Endothelial cell of umbilical vein (primary cell): ENCODE measurements at regions not wholly inside any gene's neighbourhood (a gene's known extent, or its start where the extent isn't known, plus 50 kb on each side); places are given as distances from the start of the nearest gene placed in this dataset.

Experiments
- BruUV-seq: library from RNA; stranded (reverse); fragments of 400-500 nt; replicated peaks from 2 replicates; lab custom pipeline; 2021; lab: Mats Ljungman, UMichigan
- CTCF ChIA-PET: fragments of 300-600, 350-600 bp; sonication (Branson Sonifier 250); formaldehyde crosslinking; loops from one replicate; lab custom pipeline; 2021; ENCODE audit warnings: antibody characterized with exemption, inconsistent platforms; lab: Charles Lee
- POLR2A ChIA-PET: fragments of 300-600, 350-600 bp; sonication (Branson Sonifier 250); formaldehyde crosslinking; loops from one replicate; lab custom pipeline; 2021; ENCODE audit warnings: antibody characterized with exemption, inconsistent platforms; lab: Charles Lee
- DNase-seq: peaks from one replicate; pipeline ENCODE4 v3.0.0-alpha.2; 2011; ENCODE audit warnings: low read depth, low spot score
- FAIRE-seq: peaks from 2 replicates; lab custom pipeline; 2011; peaks lifted over from hg19 to GRCh38; lab: Jason Lieb, UNC
- H2AFZ ChIP-seq: 2 replicates; pipeline ENCODE4 v1.6.0; 2012; ENCODE audit warnings: low read depth, low read length, control low read depth, inconsistent platforms
- H3K27ac ChIP-seq: 2 replicates; pipeline ENCODE4 v1.5.1; 2011; ENCODE audit warnings: low read depth, mild to moderate bottlenecking, control low read depth, low read length, moderate library complexity; ENCODE audit not compliant: insufficient read depth
- H3K27me3 ChIP-seq, 2 experiments: 2 replicates each; pipeline versions ENCODE4 v1.6.0 to v1.6.1; 2011; ENCODE audit warnings: low read length in 2 of 2, mixed read lengths in 1 of 2; ENCODE audit not compliant: control insufficient read depth in 2 of 2, insufficient read depth in 2 of 2
- H3K36me3 ChIP-seq, 2 experiments: 2 replicates in 1 of 2; 3 replicates in 1 of 2; pipeline ENCODE4 v1.5.1; 2011; ENCODE audit warnings: low read length in 2 of 2, mild to moderate bottlenecking in 1 of 2, moderate library complexity in 1 of 2; ENCODE audit not compliant: control insufficient read depth in 2 of 2, insufficient read depth in 2 of 2; ENCODE audit errors: extremely low read depth in 1 of 2
- H3K4me1 ChIP-seq: 3 replicates; pipeline ENCODE4 v1.5.1; 2011; ENCODE audit warnings: mild to moderate bottlenecking, low read length; ENCODE audit not compliant: control insufficient read depth, insufficient read depth; ENCODE audit errors: extremely low read depth
- H3K4me2 ChIP-seq: 2 replicates; pipeline ENCODE4 v1.6.1; 2011; ENCODE audit warnings: low read length, control low read depth, mixed read lengths; ENCODE audit not compliant: insufficient read depth
- H3K4me3 ChIP-seq, 3 experiments: fragments of 200-600 bp in 1 of 3; sonication (generic), shearing (Covaris generic) in 1 of 3; replicated peaks in 1 of 3; 2 replicates each; pipeline ENCODE4 v1.5.1; 2011 to 2016; ENCODE audit warnings: control low read depth in 3 of 3, low read length in 3 of 3, mild to moderate bottlenecking in 2 of 3, inconsistent platforms in 1 of 3, low read depth in 1 of 3, moderate library complexity in 1 of 3; ENCODE audit not compliant: insufficient read depth in 1 of 3
- H3K79me2 ChIP-seq: 2 replicates; pipeline ENCODE4 v1.6.0; 2012; ENCODE audit warnings: low read length, inconsistent platforms; ENCODE audit not compliant: control insufficient read depth, insufficient read depth
- H3K9ac ChIP-seq: replicated peaks from 2 replicates; pipeline ENCODE3; 2011; ENCODE audit warnings: low read length, control low read depth; ENCODE audit not compliant: insufficient read depth; ENCODE audit errors: extremely low read depth
- H3K9me1 ChIP-seq: replicated peaks from 3 replicates; pipeline ENCODE4 v1.6.0; 2011; ENCODE audit warnings: mild to moderate bottlenecking, low read length; ENCODE audit not compliant: control insufficient read depth, insufficient read depth; ENCODE audit errors: extremely low read depth
- H3K9me3 ChIP-seq: replicated peaks from 2 replicates; pipeline ENCODE4 v1.5.1; 2012; ENCODE audit warnings: low read length, inconsistent platforms; ENCODE audit not compliant: control insufficient read depth, insufficient read depth
- H4K20me1 ChIP-seq: replicated peaks from 2 replicates; pipeline ENCODE3; 2011; ENCODE audit warnings: mild to moderate bottlenecking, low read length; ENCODE audit not compliant: control insufficient read depth, insufficient read depth; ENCODE audit errors: extremely low read depth
- EZH2 ChIP-seq: IDR thresholded peaks from 2 replicates; pipeline ENCODE4 v1.6.1; 2012; ENCODE audit warnings: borderline replicate concordance, low read depth, mild to moderate bottlenecking, moderate library complexity, low read length, inconsistent platforms; ENCODE audit not compliant: severe bottlenecking
- FOS ChIP-seq: IDR thresholded peaks from 2 replicates; pipeline ENCODE4 v1.6.1; 2011; ENCODE audit warnings: mild to moderate bottlenecking, low read length, moderate library complexity, borderline replicate concordance; ENCODE audit not compliant: insufficient read depth
- GATA2 ChIP-seq: IDR thresholded peaks from 2 replicates; pipeline ENCODE4 v1.7.0; 2011; ENCODE audit warnings: low read depth, mild to moderate bottlenecking, moderate library complexity, mixed read lengths, low read length; ENCODE audit not compliant: insufficient read length, insufficient read depth
- JUN ChIP-seq: IDR thresholded peaks from 2 replicates; pipeline ENCODE4 v1.6.1; 2011; ENCODE audit warnings: borderline replicate concordance, low read depth; ENCODE audit not compliant: insufficient read length, insufficient read depth
- POLR2A ChIP-seq: IDR thresholded peaks from 2 replicates; pipeline ENCODE4 v1.6.1; 2012; ENCODE audit warnings: low read depth, mild to moderate bottlenecking, control low read depth, low read length
- POLR2AphosphoS5 ChIP-seq: IDR thresholded peaks from 2 replicates; pipeline ENCODE4 v1.6.1; 2012; ENCODE audit warnings: low read depth, mild to moderate bottlenecking, control low read depth, low read length, moderate library complexity; ENCODE audit not compliant: insufficient read depth
- dilution Hi-C: fragments of 300-500 bp; cut with MboI; formaldehyde crosslinking; loops from one replicate; pipeline ENCODE4 v1.15.0; 2019; ENCODE audit warnings: low sequenced_read_pairs; ENCODE audit not compliant: extremely low pct_ligation_motif_present
- intact Hi-C: fragments of 100-400 bp; cut with micrococcal nuclease; formaldehyde crosslinking; loops from one replicate; pipeline ENCODE4 v1.10.0; 2022
- TF ChIP-seq, protein P1 (sequence below), 2 donors: IDR thresholded peaks; 1 replicate in 1 of 2; 2 replicates in 1 of 2; pipeline ENCODE4 v1.5.1; 2011; ENCODE audit warnings: low read length in 2 of 2, mild to moderate bottlenecking in 2 of 2, moderate library complexity in 2 of 2, control low read depth in 1 of 2, inconsistent platforms in 1 of 2, low read depth in 1 of 2; ENCODE audit not compliant: insufficient read depth in 1 of 2; ENCODE audit errors: extremely low read depth in 1 of 2
- TF ChIP-seq, protein P2 (sequence below): IDR thresholded peaks from 2 replicates; pipeline ENCODE4 v1.6.1; 2011; ENCODE audit not compliant: insufficient read depth, insufficient read length

DNA sequence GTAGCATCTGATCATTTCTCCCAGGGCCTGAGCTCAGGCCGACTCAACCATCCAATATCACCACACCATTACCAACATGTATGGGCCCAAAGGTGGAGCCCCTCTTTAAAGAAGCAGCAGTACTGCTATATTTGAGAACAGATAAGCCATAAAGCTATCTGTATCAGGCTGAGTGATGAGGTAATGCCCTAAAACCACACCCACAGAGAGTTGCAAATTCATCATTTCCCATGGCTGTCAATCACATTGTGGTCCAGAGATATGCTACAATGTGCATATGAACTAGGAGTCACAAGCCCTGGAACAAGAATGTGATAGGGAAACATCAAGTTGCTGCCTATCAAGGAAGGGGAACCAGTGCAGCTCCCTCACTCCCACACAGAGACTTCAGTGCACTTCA is 52.6 kb upstream of the GALNT13 start:
- Histone ChIP-seq H3K9me3 (peaks cover 11% of the 10 kb centered on the region), H3K27ac (no peak overlapping the region), H2AFZ (no peak overlapping the region), H3K27me3 (no peaks in the 10 kb centered on the region), H3K36me3 (no peaks in the 10 kb centered on the region), H3K4me3 (no peak overlapping the region), H3K4me2 (no peak overlapping the region), H3K79me2 (no peaks in the 10 kb centered on the region), H3K9me1 (no peaks in the 10 kb centered on the region), H3K4me1 (no peaks in the 10 kb centered on the region), H4K20me1 (no peaks in the 10 kb centered on the region), H3K9ac (no peak overlapping the region)
- dilution Hi-C loops = no loop called here
- no peak for FAIRE-seq
- POLR2A ChIA-PET = no interaction called here
- DNase-seq = no peak
- TF ChIP-seq FOS (no peak), POLR2A (no peak), JUN (no peak), EZH2 (no peak), POLR2AphosphoS5 (no peak), GATA2 (no peak)
- TF ChIP-seq, protein P1, sequence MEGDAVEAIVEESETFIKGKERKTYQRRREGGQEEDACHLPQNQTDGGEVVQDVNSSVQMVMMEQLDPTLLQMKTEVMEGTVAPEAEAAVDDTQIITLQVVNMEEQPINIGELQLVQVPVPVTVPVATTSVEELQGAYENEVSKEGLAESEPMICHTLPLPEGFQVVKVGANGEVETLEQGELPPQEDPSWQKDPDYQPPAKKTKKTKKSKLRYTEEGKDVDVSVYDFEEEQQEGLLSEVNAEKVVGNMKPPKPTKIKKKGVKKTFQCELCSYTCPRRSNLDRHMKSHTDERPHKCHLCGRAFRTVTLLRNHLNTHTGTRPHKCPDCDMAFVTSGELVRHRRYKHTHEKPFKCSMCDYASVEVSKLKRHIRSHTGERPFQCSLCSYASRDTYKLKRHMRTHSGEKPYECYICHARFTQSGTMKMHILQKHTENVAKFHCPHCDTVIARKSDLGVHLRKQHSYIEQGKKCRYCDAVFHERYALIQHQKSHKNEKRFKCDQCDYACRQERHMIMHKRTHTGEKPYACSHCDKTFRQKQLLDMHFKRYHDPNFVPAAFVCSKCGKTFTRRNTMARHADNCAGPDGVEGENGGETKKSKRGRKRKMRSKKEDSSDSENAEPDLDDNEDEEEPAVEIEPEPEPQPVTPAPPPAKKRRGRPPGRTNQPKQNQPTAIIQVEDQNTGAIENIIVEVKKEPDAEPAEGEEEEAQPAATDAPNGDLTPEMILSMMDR (IDR thresholded peaks at IDR 0.05; ENCODE audit: extremely low read depth in 1 of 2, insufficient read depth in 1 of 2, low read depth in 1 of 2, low read length in 2 of 2) = no peak
- intact Hi-C loops = no loop called here
- CTCF ChIA-PET = no interaction called here
- no TSS peak for BruUV-seq

DNA sequence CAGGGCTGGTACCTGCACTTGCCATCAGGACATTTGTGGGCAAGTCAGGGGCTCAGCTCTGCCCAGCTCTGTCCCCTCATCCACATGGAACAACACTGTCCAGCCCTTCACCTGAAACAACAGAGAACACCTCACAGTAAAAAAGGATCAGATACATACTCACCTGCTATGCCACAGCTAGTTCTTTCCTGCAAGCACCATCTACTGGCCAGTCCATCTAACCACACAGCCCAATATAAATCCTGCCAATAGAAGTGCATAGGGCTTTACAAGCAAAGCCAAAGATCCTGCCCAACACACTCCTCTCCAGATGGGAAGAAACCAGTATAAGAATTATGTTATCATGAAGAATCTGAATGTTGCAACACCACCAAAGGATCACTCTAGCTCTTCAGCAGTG is 52.2 kb upstream of the GALNT13 start:
- FAIRE-seq (no peak), DNase-seq (no peak)
- dilution Hi-C loops (no loop called here), intact Hi-C loops (no loop called here)
- no peak overlapping the region for H3K27ac ChIP-seq
- no peaks in the 10 kb centered on the region for H3K36me3 ChIP-seq
- H4K20me1 ChIP-seq = no peaks in the 10 kb centered on the region
- no peaks in the 10 kb centered on the region for H3K79me2 ChIP-seq
- H3K9me1 ChIP-seq = no peaks in the 10 kb centered on the region
- H3K4me2 ChIP-seq = no peak overlapping the region
- no peak overlapping the region for H3K4me3 ChIP-seq
- H3K9me3 ChIP-seq = peaks cover 11% of the 10 kb centered on the region
- no peak overlapping the region for H3K9ac ChIP-seq
- TF ChIP-seq, protein P1 (IDR thresholded peaks at IDR 0.05; ENCODE audit: extremely low read depth in 1 of 2, insufficient read depth in 1 of 2, low read depth in 1 of 2, low read length in 2 of 2) = no peak
- TF ChIP-seq POLR2A = no peak
- TF ChIP-seq JUN = no peak
- TF ChIP-seq POLR2AphosphoS5 = no peak
- TF ChIP-seq, protein P2, sequence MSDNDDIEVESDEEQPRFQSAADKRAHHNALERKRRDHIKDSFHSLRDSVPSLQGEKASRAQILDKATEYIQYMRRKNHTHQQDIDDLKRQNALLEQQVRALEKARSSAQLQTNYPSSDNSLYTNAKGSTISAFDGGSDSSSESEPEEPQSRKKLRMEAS = no peak
- no peak for TF ChIP-seq FOS
- no peak overlapping the region for H2AFZ ChIP-seq
- ChIA-PET POLR2A (no interaction called here), CTCF (no interaction called here)
- no TSS peak for BruUV-seq
- no peaks in the 10 kb centered on the region for H3K27me3 ChIP-seq
- no peaks in the 10 kb centered on the region for H3K4me1 ChIP-seq
